Mesendoderm (in vitro differentiated cells): ENCODE measurements at regions not wholly inside any gene's neighbourhood (a gene's known extent, or its start where the extent isn't known, plus 50 kb on each side); places are given as distances from the start of the nearest gene placed in this dataset.

Source experiments
- DNase-seq: peaks from one replicate; pipeline ENCODE4 v3.0.0; 2013
- H2AK5ac ChIP-seq: 2 replicates; pipeline ENCODE4 v1.6.1; 2013; ENCODE audit warnings: low read length, inconsistent platforms
- H2BK120ac ChIP-seq: 2 replicates; pipeline ENCODE4 v1.6.1; 2013; ENCODE audit warnings: low read depth, mild to moderate bottlenecking, low read length, moderate library complexity, mixed read lengths
- H2BK15ac ChIP-seq: replicated peaks from 2 replicates; pipeline ENCODE4 v1.6.1; 2013; ENCODE audit warnings: low read depth, mild to moderate bottlenecking, moderate library complexity
- H2BK5ac ChIP-seq: 2 replicates; pipeline ENCODE4 v1.6.1; 2013; ENCODE audit warnings: low read length, inconsistent platforms
- H3K18ac ChIP-seq: 2 replicates; pipeline ENCODE4 v1.6.1; 2013; ENCODE audit warnings: mild to moderate bottlenecking, low read length, mixed read lengths
- H3K23ac ChIP-seq: one replicate; pipeline ENCODE4 v1.6.1; 2013; ENCODE audit warnings: low read length
- H3K27ac ChIP-seq: 2 replicates; pipeline ENCODE4 v1.5.1; 2013; ENCODE audit warnings: low read depth, mild to moderate bottlenecking, inconsistent platforms, low read length, moderate library complexity
- H3K27me3 ChIP-seq: 2 replicates; pipeline ENCODE4 v1.6.1; 2013; ENCODE audit warnings: low read length, control low read depth, mild to moderate bottlenecking, inconsistent platforms; ENCODE audit not compliant: insufficient read depth, poor library complexity
- H3K36me3 ChIP-seq: 2 replicates; pipeline ENCODE4 v1.6.1; 2013; ENCODE audit warnings: low read length, inconsistent platforms; ENCODE audit not compliant: control insufficient read depth, insufficient read depth
- H3K4ac ChIP-seq: one replicate; pipeline ENCODE4 v1.6.1; 2013; ENCODE audit warnings: low read depth, mild to moderate bottlenecking, low read length, moderate library complexity
- H3K4me1 ChIP-seq: 2 replicates; pipeline ENCODE4 v1.6.1; 2013; ENCODE audit warnings: low read depth, low read length, inconsistent platforms; ENCODE audit not compliant: control insufficient read depth
- H3K4me2 ChIP-seq: 2 replicates; pipeline ENCODE4 v1.6.1; 2013; ENCODE audit warnings: low read length
- H3K4me3 ChIP-seq: 2 replicates; pipeline ENCODE4 v1.5.1; 2013; ENCODE audit warnings: mild to moderate bottlenecking, low read length
- H3K56ac ChIP-seq: one replicate; pipeline ENCODE4 v1.6.1; 2013; ENCODE audit warnings: low read length
- H3K79me1 ChIP-seq: 2 replicates; pipeline ENCODE4 v1.6.1; 2013; ENCODE audit warnings: low read length, inconsistent platforms
- H3K79me2 ChIP-seq: 2 replicates; pipeline ENCODE4 v1.6.1; 2013; ENCODE audit warnings: mild to moderate bottlenecking, low read length; ENCODE audit not compliant: control insufficient read depth, insufficient read depth
- H3K9ac ChIP-seq: 2 replicates; pipeline ENCODE4 v1.6.1; 2013; ENCODE audit warnings: low read length, inconsistent platforms
- H4K5ac ChIP-seq: one replicate; pipeline ENCODE4 v1.6.1; 2013; ENCODE audit warnings: low read length
- H4K8ac ChIP-seq: one replicate; pipeline ENCODE4 v1.6.1; 2013; ENCODE audit warnings: low read depth, mild to moderate bottlenecking, control low read depth, low read length, moderate library complexity
- WGBS: extraction: QIAGEN DNeasy Blood & Tissue Kit; methylation state at CpG from one replicate; pipeline ENCODE4 v1.1.7; 2013; ENCODE audit warnings: low lambda C conversion rate, missing lambda C conversion rate; ENCODE audit not compliant: insufficient coverage; ENCODE audit errors: extremely low coverage; 5-methylcytosine and 5-hydroxymethylcytosine counted together

- DNase-seq: peak; percentile 16
- no peak overlapping the region for H4K8ac ChIP-seq
- H2BK15ac ChIP-seq: no peak overlapping the region
- H3K79me1 ChIP-seq: no peaks in the 10 kb centered on the region
- H3K4me2 ChIP-seq: no peak overlapping the region
- H3K79me2 ChIP-seq: no peaks in the 10 kb centered on the region
- H3K4me1 ChIP-seq: no peaks in the 10 kb centered on the region
- no peak overlapping the region for H2BK5ac ChIP-seq
- H3K9ac ChIP-seq: no peak overlapping the region
- no peaks in the 10 kb centered on the region for H3K36me3 ChIP-seq
- H2AK5ac ChIP-seq: no peak overlapping the region
- H3K27me3 ChIP-seq: no peaks in the 10 kb centered on the region
- H2BK120ac ChIP-seq: no peak overlapping the region
- H4K5ac ChIP-seq: no peak overlapping the region
- no CpG with 5 or more reads among the region's 1 CpG for WGBS
- H3K56ac ChIP-seq: no peak overlapping the region
- no peak overlapping the region for H3K27ac ChIP-seq
- no peak overlapping the region for H3K18ac ChIP-seq
- H3K4me3 ChIP-seq: no peak overlapping the region
- no peak overlapping the region for H3K4ac ChIP-seq
- H3K23ac ChIP-seq: no peak overlapping the region
Measured at GRCh38 chr3:59277816-59278215, 228.0 kb upstream of the CFAP20DC start.

GRCh38 chr3:59277201-59277600 is 227.4 kb upstream of the CFAP20DC start:
- no peak overlapping the region for H2BK120ac ChIP-seq
- H3K4me3 ChIP-seq: no peak overlapping the region
- H2BK15ac ChIP-seq: no peak overlapping the region
- no peak overlapping the region for H3K23ac ChIP-seq
- no peak overlapping the region for H3K18ac ChIP-seq
- no peaks in the 10 kb centered on the region for H3K27me3 ChIP-seq
- DNase-seq: no peak
- no peaks in the 10 kb centered on the region for H3K79me1 ChIP-seq
- no peaks in the 10 kb centered on the region for H3K36me3 ChIP-seq
- no peak overlapping the region for H4K5ac ChIP-seq
- no peak overlapping the region for H3K27ac ChIP-seq
- H3K4ac ChIP-seq: no peak overlapping the region
- no peaks in the 10 kb centered on the region for H3K79me2 ChIP-seq
- no peak overlapping the region for H3K56ac ChIP-seq
- no peak overlapping the region for H3K4me2 ChIP-seq
- H2BK5ac ChIP-seq: no peak overlapping the region
- no peak overlapping the region for H3K9ac ChIP-seq
- no peak overlapping the region for H4K8ac ChIP-seq
- H2AK5ac ChIP-seq: no peak overlapping the region
- no CpG with 5 or more reads among the region's 4 CpGs for WGBS
- H3K4me1 ChIP-seq: no peaks in the 10 kb centered on the region

- no peak overlapping the region for H4K5ac ChIP-seq
- H3K18ac ChIP-seq: no peak overlapping the region
- H3K79me2 ChIP-seq: no peaks in the 10 kb centered on the region
- WGBS: no CpG with 5 or more reads among the region's 2 CpGs
- H3K4ac ChIP-seq: no peak overlapping the region
- H2BK5ac ChIP-seq: no peak overlapping the region
- H3K4me3 ChIP-seq: no peak overlapping the region
- H3K27me3 ChIP-seq: no peaks in the 10 kb centered on the region
- H2AK5ac ChIP-seq: no peak overlapping the region
- no peak overlapping the region for H3K9ac ChIP-seq
- no peaks in the 10 kb centered on the region for H3K79me1 ChIP-seq
- no peak overlapping the region for H3K23ac ChIP-seq
- no peak overlapping the region for H2BK120ac ChIP-seq
- H3K4me1 ChIP-seq: no peaks in the 10 kb centered on the region
- H3K56ac ChIP-seq: no peak overlapping the region
- H2BK15ac ChIP-seq: no peak overlapping the region
- H4K8ac ChIP-seq: no peak overlapping the region
- no peak overlapping the region for H3K4me2 ChIP-seq
- DNase-seq: no peak
- no peaks in the 10 kb centered on the region for H3K36me3 ChIP-seq
- no peak overlapping the region for H3K27ac ChIP-seq
Measured at GRCh38 chr3:59273976-59274375, 224.2 kb upstream of the CFAP20DC start.

- no CpG with 5 or more reads among the region's 2 CpGs for WGBS
- H3K79me1 ChIP-seq: no peaks in the 10 kb centered on the region
- H3K18ac ChIP-seq: no peak overlapping the region
- H3K4me1 ChIP-seq: no peaks in the 10 kb centered on the region
- no peak overlapping the region for H4K8ac ChIP-seq
- no peak for DNase-seq
- no peak overlapping the region for H3K4me3 ChIP-seq
- H3K27ac ChIP-seq: no peak overlapping the region
- no peak overlapping the region for H3K9ac ChIP-seq
- no peak overlapping the region for H2AK5ac ChIP-seq
- no peak overlapping the region for H3K4ac ChIP-seq
- H3K56ac ChIP-seq: no peak overlapping the region
- H3K79me2 ChIP-seq: no peaks in the 10 kb centered on the region
- H4K5ac ChIP-seq: no peak overlapping the region
- H2BK5ac ChIP-seq: no peak overlapping the region
- H3K36me3 ChIP-seq: no peaks in the 10 kb centered on the region
- no peak overlapping the region for H3K23ac ChIP-seq
- H3K27me3 ChIP-seq: no peaks in the 10 kb centered on the region
- no peak overlapping the region for H2BK120ac ChIP-seq
- H3K4me2 ChIP-seq: no peak overlapping the region
- no peak overlapping the region for H2BK15ac ChIP-seq
Measured at GRCh38 chr3:59271971-59272370, 222.1 kb upstream of the CFAP20DC start.

GRCh38 chr3:59270921-59271320 is 221.1 kb upstream of the CFAP20DC start:
- H3K56ac ChIP-seq: no peak overlapping the region
- H2AK5ac ChIP-seq: no peak overlapping the region
- H3K4me3 ChIP-seq: no peak overlapping the region
- no peak overlapping the region for H3K4ac ChIP-seq
- no peak overlapping the region for H4K8ac ChIP-seq
- no peak overlapping the region for H3K18ac ChIP-seq
- no peaks in the 10 kb centered on the region for H3K79me1 ChIP-seq
- H3K36me3 ChIP-seq: no peaks in the 10 kb centered on the region
- no peak overlapping the region for H4K5ac ChIP-seq
- no peaks in the 10 kb centered on the region for H3K4me1 ChIP-seq
- H3K4me2 ChIP-seq: no peak overlapping the region
- no peak overlapping the region for H2BK120ac ChIP-seq
- no peak overlapping the region for H2BK15ac ChIP-seq
- no peak overlapping the region for H2BK5ac ChIP-seq
- no peaks in the 10 kb centered on the region for H3K79me2 ChIP-seq
- no CpG with 5 or more reads among the region's 4 CpGs for WGBS
- DNase-seq: no peak
- no peaks in the 10 kb centered on the region for H3K27me3 ChIP-seq
- no peak overlapping the region for H3K23ac ChIP-seq
- H3K27ac ChIP-seq: no peak overlapping the region
- H3K9ac ChIP-seq: no peak overlapping the region

- no peak overlapping the region for H3K27ac ChIP-seq
- H4K8ac ChIP-seq: no peak overlapping the region
- H3K79me2 ChIP-seq: no peaks in the 10 kb centered on the region
- no peak overlapping the region for H2BK15ac ChIP-seq
- H3K79me1 ChIP-seq: no peaks in the 10 kb centered on the region
- no peaks in the 10 kb centered on the region for H3K4me1 ChIP-seq
- no CpG with 5 or more reads among the region's 2 CpGs for WGBS
- H3K27me3 ChIP-seq: no peaks in the 10 kb centered on the region
- H3K4me3 ChIP-seq: no peak overlapping the region
- DNase-seq: no peak
- no peak overlapping the region for H2AK5ac ChIP-seq
- H3K18ac ChIP-seq: no peak overlapping the region
- H3K23ac ChIP-seq: no peak overlapping the region
- H3K4ac ChIP-seq: no peak overlapping the region
- no peak overlapping the region for H3K9ac ChIP-seq
- no peak overlapping the region for H2BK5ac ChIP-seq
- no peak overlapping the region for H2BK120ac ChIP-seq
- H3K4me2 ChIP-seq: no peak overlapping the region
- no peak overlapping the region for H3K56ac ChIP-seq
- no peaks in the 10 kb centered on the region for H3K36me3 ChIP-seq
- H4K5ac ChIP-seq: no peak overlapping the region
Measured at GRCh38 chr3:59270209-59270608, 220.4 kb upstream of the CFAP20DC start.
